K562 (cell line): ENCODE measurements at regions not wholly inside any gene's neighbourhood (a gene's known extent, or its start where the extent isn't known, plus 50 kb on each side); places are given as distances from the start of the nearest gene placed in this dataset.

Experiments
- FOS ChIP-seq: IDR thresholded peaks from 3 replicates; pipeline ENCODE4 v1.6.1; 2011; ENCODE audit not compliant: insufficient read length; ENCODE audit errors: extremely low read depth
- MEIS2 ChIP-seq: fragments of 450-650 bp; IDR thresholded peaks from 2 replicates; pipeline ENCODE4 v1.6.1; 2014; ENCODE audit warnings: mild to moderate bottlenecking; ENCODE audit not compliant: partially characterized antibody
- POLR2A ChIP-seq: fragments of 450-650 bp; conservative IDR thresholded peaks from 2 replicates; pipeline ENCODE4 v1.6.1; 2016
- POLR2AphosphoS5 ChIP-seq: IDR thresholded peaks from 2 replicates; pipeline ENCODE4 v1.6.1; 2011; ENCODE audit warnings: mild to moderate bottlenecking, low read depth, low read length, moderate library complexity; ENCODE audit not compliant: control insufficient read depth, insufficient read depth
- SMARCC2 ChIP-seq: fragments of 450-650 bp; IDR thresholded peaks from 2 replicates; pipeline ENCODE4 v1.6.1; 2017; ENCODE audit warnings: antibody characterized with exemption, moderate library complexity, mild to moderate bottlenecking, low read depth
- TF ChIP-seq, protein P1 (sequence below): fragments of 250-450 bp; sonication (Bioruptor Pico); IDR thresholded peaks from 2 replicates; pipeline ENCODE4 v1.6.1; 2021; ENCODE audit warnings: mild to moderate bottlenecking

- TF ChIP-seq FOS: no peak
- no peak for TF ChIP-seq SMARCC2
- TF ChIP-seq MEIS2: no peak
- no peak for TF ChIP-seq POLR2AphosphoS5
- no peak for TF ChIP-seq POLR2A
- TF ChIP-seq, protein P1, sequence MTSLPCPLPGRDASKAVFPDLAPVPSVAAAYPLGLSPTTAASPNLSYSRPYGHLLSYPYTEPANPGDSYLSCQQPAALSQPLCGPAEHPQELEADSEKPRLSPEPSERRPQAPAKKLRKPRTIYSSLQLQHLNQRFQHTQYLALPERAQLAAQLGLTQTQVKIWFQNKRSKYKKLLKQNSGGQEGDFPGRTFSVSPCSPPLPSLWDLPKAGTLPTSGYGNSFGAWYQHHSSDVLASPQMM: no peak
Observed at GRCh38 chr5:109580225-109580624, 109.5 kb upstream of the MAN2A1 start.
